H9 (cell line): ENCODE measurements at regions not wholly inside any gene's neighbourhood (a gene's known extent, or its start where the extent isn't known, plus 50 kb on each side); places are given as distances from the start of the nearest gene placed in this dataset.

Experiments
- DNase-seq: peaks from one replicate; pipeline ENCODE4 v3.0.0-alpha.2; 2017
- H2AFZ ChIP-seq: one replicate; pipeline ENCODE4 v1.6.1; 2013; ENCODE audit warnings: mild to moderate bottlenecking, low read length, control low read depth, moderate library complexity
- H2AK5ac ChIP-seq: 2 replicates; pipeline ENCODE4 v1.6.1; 2013; ENCODE audit warnings: low read length, control low read depth, mixed read lengths; ENCODE audit not compliant: insufficient read length
- H2BK120ac ChIP-seq: one replicate; pipeline ENCODE4 v1.6.1; 2013; ENCODE audit warnings: low read depth, mild to moderate bottlenecking, low read length, control low read depth, inconsistent platforms; ENCODE audit not compliant: poor library complexity, severe bottlenecking
- H2BK12ac ChIP-seq: 2 replicates; pipeline ENCODE4 v1.6.1; 2013; ENCODE audit warnings: low read length, control low read depth, mixed read lengths, low read depth; ENCODE audit not compliant: insufficient read length
- H2BK15ac ChIP-seq: 2 replicates; pipeline ENCODE4 v1.6.1; 2013; ENCODE audit warnings: low read depth, low read length, control low read depth
- H2BK20ac ChIP-seq: one replicate; pipeline ENCODE4 v1.6.1; 2013; ENCODE audit warnings: low read depth, mild to moderate bottlenecking, low read length, control low read depth, inconsistent platforms; ENCODE audit not compliant: poor library complexity, severe bottlenecking
- H2BK5ac ChIP-seq: 2 replicates; pipeline ENCODE4 v1.6.1; 2013; ENCODE audit warnings: low read length, control low read depth, mixed read lengths; ENCODE audit not compliant: insufficient read length
- H3K14ac ChIP-seq: 2 replicates; pipeline ENCODE4 v1.6.1; 2013; ENCODE audit warnings: low read length, control low read depth; ENCODE audit not compliant: insufficient read depth
- H3K18ac ChIP-seq: 2 replicates; pipeline ENCODE4 v1.6.1; 2013; ENCODE audit warnings: low read depth, mild to moderate bottlenecking, mixed read lengths, low read length, control low read depth; ENCODE audit not compliant: insufficient read length
- H3K23ac ChIP-seq: 2 replicates; pipeline ENCODE4 v1.6.1; 2013; ENCODE audit warnings: low read length, control low read depth, mixed read lengths, low read depth; ENCODE audit not compliant: insufficient read length
- H3K23me2 ChIP-seq: 2 replicates; pipeline ENCODE4 v1.6.1; 2013; ENCODE audit warnings: low read depth, mild to moderate bottlenecking, mixed read lengths, low read length, control low read depth; ENCODE audit not compliant: insufficient read length, poor library complexity, severe bottlenecking
- H3K27ac ChIP-seq: 2 replicates; pipeline ENCODE4 v1.5.1; 2013; ENCODE audit warnings: low read length, control low read depth, mixed read lengths, low read depth; ENCODE audit not compliant: insufficient read length
- H3K27me3 ChIP-seq: 2 replicates; pipeline ENCODE4 v1.6.1; 2013; ENCODE audit warnings: low read length, control low read depth, inconsistent platforms; ENCODE audit not compliant: insufficient read depth
- H3K4ac ChIP-seq: 2 replicates; pipeline ENCODE4 v1.6.1; 2013; ENCODE audit warnings: low read depth, mild to moderate bottlenecking, control low read depth, inconsistent platforms, low read length, moderate library complexity
- H3K4me1 ChIP-seq: 2 replicates; pipeline ENCODE4 v1.6.1; 2013; ENCODE audit warnings: low read length, control low read depth, inconsistent platforms; ENCODE audit not compliant: insufficient read depth
- H3K4me2 ChIP-seq: 2 replicates; pipeline ENCODE4 v1.6.1; 2013; ENCODE audit warnings: low read length, control low read depth, mixed read lengths; ENCODE audit not compliant: insufficient read length, insufficient read depth
- H3K56ac ChIP-seq: 2 replicates; pipeline ENCODE4 v1.6.1; 2013; ENCODE audit warnings: low read depth, mild to moderate bottlenecking, mixed read lengths, low read length, control low read depth; ENCODE audit not compliant: insufficient read length
- H3K79me1 ChIP-seq: 2 replicates; pipeline ENCODE4 v1.6.1; 2013; ENCODE audit warnings: low read depth, mild to moderate bottlenecking, moderate library complexity, low read length, control low read depth, inconsistent platforms; ENCODE audit not compliant: insufficient read depth, poor library complexity, severe bottlenecking
- H3K79me2 ChIP-seq: 2 replicates; pipeline ENCODE4 v1.6.1; 2013; ENCODE audit warnings: low read length, control low read depth, inconsistent platforms; ENCODE audit not compliant: insufficient read depth
- H3K9ac ChIP-seq: 2 replicates; pipeline ENCODE4 v1.6.1; 2013; ENCODE audit warnings: low read length, control low read depth, mixed read lengths; ENCODE audit not compliant: insufficient read length; ENCODE audit errors: extremely low read depth
- H3K9me3 ChIP-seq: one replicate; pipeline ENCODE4 v1.6.1; 2013; ENCODE audit warnings: low read depth, low read length, inconsistent platforms; ENCODE audit not compliant: control insufficient read depth
- H3T11ph ChIP-seq: one replicate; pipeline ENCODE4 v1.6.1; 2013; ENCODE audit warnings: mild to moderate bottlenecking, low read length, control low read depth, inconsistent platforms
- H4K20me1 ChIP-seq: one replicate; pipeline ENCODE4 v1.6.1; 2013; ENCODE audit not compliant: control insufficient read depth, insufficient read length, insufficient read depth
- H4K5ac ChIP-seq: 2 replicates; pipeline ENCODE4 v1.6.1; 2013; ENCODE audit warnings: low read depth, mild to moderate bottlenecking, mixed read lengths, low read length, control low read depth; ENCODE audit not compliant: insufficient read length
- H4K8ac ChIP-seq: replicated peaks from 2 replicates; pipeline ENCODE4 v1.6.1; 2013; ENCODE audit warnings: low read length, control low read depth, mixed read lengths, low read depth; ENCODE audit not compliant: insufficient read length
- H4K91ac ChIP-seq: 2 replicates; pipeline ENCODE4 v1.6.1; 2013; ENCODE audit warnings: low read depth, mild to moderate bottlenecking, moderate library complexity, mixed read lengths, low read length, control low read depth; ENCODE audit not compliant: insufficient read length
- H3K27ac Mint-ChIP-seq, 3 experiments: 2 replicates in 2 of 3; 3 replicates in 1 of 3; pipeline ENCODE4 v1.8.0; 2020 to 2021; ENCODE audit warnings: mixed read lengths in 3 of 3, mild to moderate bottlenecking in 1 of 3, moderate library complexity in 1 of 3
- H3K27me3 Mint-ChIP-seq: 2 replicates; pipeline ENCODE4 v1.8.0; 2021; ENCODE audit warnings: low read depth, mild to moderate bottlenecking, moderate library complexity, mixed read lengths
- H3K36me3 Mint-ChIP-seq, 3 experiments: 2 replicates in 2 of 3; 3 replicates in 1 of 3; pipeline ENCODE4 v1.8.0; 2020 to 2021; ENCODE audit warnings: low read depth in 3 of 3, mixed read lengths in 3 of 3; ENCODE audit not compliant: insufficient read depth in 1 of 3
- H3K4me1 Mint-ChIP-seq, 2 experiments: 2 replicates each; pipeline ENCODE4 v1.8.0; 2020; ENCODE audit warnings: mixed read lengths in 2 of 2
- H3K4me3 Mint-ChIP-seq, 2 experiments: 2 replicates in 1 of 2; 3 replicates in 1 of 2; pipeline ENCODE4 v1.8.0; 2020 to 2021; ENCODE audit warnings: mild to moderate bottlenecking in 2 of 2, mixed read lengths in 2 of 2, moderate library complexity in 1 of 2
- H3K9me3 Mint-ChIP-seq, 2 experiments: 2 replicates in 1 of 2; 3 replicates in 1 of 2; pipeline ENCODE4 v1.8.0; 2020; ENCODE audit warnings: mild to moderate bottlenecking in 2 of 2, mixed read lengths in 2 of 2, moderate library complexity in 1 of 2
- CTCF ChIP-seq: fragments of 200-600 bp; sonication (generic); conservative IDR thresholded peaks from 3 replicates; pipeline ENCODE4 v1.8.0; 2021; ENCODE audit warnings: antibody characterized with exemption, mild to moderate bottlenecking
- WGBS: extraction: QIAGEN DNeasy Blood & Tissue Kit; methylation state at CpG from one replicate; pipeline ENCODE4 v1.1.7; 2013; ENCODE audit warnings: missing lambda C conversion rate, low lambda C conversion rate, mixed read lengths; ENCODE audit not compliant: insufficient read length; ENCODE audit errors: extremely low coverage; 5-methylcytosine and 5-hydroxymethylcytosine counted together

- Histone ChIP-seq H3K56ac (no peak overlapping the region), H3K4me2 (no peak overlapping the region), H3K27me3 (no peaks in the 10 kb centered on the region), H3K23ac (no peak overlapping the region), H2AK5ac (no peak overlapping the region), H2BK20ac (no peak overlapping the region), H3K9me3 (no peaks in the 10 kb centered on the region), H2BK15ac (no peak overlapping the region), H3K79me1 (no peaks in the 10 kb centered on the region), H3K14ac (no peak overlapping the region), H4K8ac (no peak overlapping the region), H3K9ac (no peak overlapping the region), H3K4ac (no peak overlapping the region), H4K5ac (no peak overlapping the region), H3K23me2 (no peaks in the 10 kb centered on the region), H3T11ph (no peak overlapping the region), H3K79me2 (no peaks in the 10 kb centered on the region), H3K27ac (no peak overlapping the region), H3K18ac (no peak overlapping the region), H2BK5ac (no peak overlapping the region), H2AFZ (no peak overlapping the region), H4K20me1 (no peaks in the 10 kb centered on the region), H2BK120ac (no peak overlapping the region), H3K4me1 (no peaks in the 10 kb centered on the region), H4K91ac (no peak overlapping the region), H2BK12ac (no peak overlapping the region)
- no peak for TF ChIP-seq CTCF
- H3K4me1 Mint-ChIP-seq, result peaks cover 9 to 13% of the 10 kb centered on the region in 2 experiments
- peaks cover 5 to 22% of the 10 kb centered on the region in 2 experiments; a peak in 4 of 5 replicates for H3K9me3 Mint-ChIP-seq
- H3K27ac Mint-ChIP-seq, result no peak overlapping the region
- H3K27me3 Mint-ChIP-seq, result peaks cover 47% of the 10 kb centered on the region
- H3K36me3 Mint-ChIP-seq, result peaks cover 0 to 7% (median 2%) of the 10 kb centered on the region in 3 experiments; a peak in 4 of 7 replicates
- WGBS, result no CpG with 5 or more reads among the region's 6 CpGs
- no peak overlapping the region for H3K4me3 Mint-ChIP-seq
- DNase-seq, result no peak
These were observed 159.4 kb downstream of the SPTSSA start for GRCh38 chr14:34302654-34303053.
